HG02852 (cell line): ENCODE measurements at regions not wholly inside any gene's neighbourhood (a gene's known extent, or its start where the extent isn't known, plus 50 kb on each side); places are given as distances from the start of the nearest gene placed in this dataset.
A peak's percentile ranks its signal among the peaks of the same experiment; 100 is the strongest.
"Not testable (repeated sequence)": the region's sequence is repeated elsewhere in the genome, so short reads cannot be mapped to it uniquely, and the experiment has no call there.

Experiments
- ATAC-seq: cut with Tn5 transposase; IDR thresholded peaks from one replicate; pipeline ENCODE4 v1.9.1; 2021; ENCODE audit warnings: mild to moderate bottlenecking, moderate library complexity; ENCODE audit not compliant: unreplicated experiment

DNA sequence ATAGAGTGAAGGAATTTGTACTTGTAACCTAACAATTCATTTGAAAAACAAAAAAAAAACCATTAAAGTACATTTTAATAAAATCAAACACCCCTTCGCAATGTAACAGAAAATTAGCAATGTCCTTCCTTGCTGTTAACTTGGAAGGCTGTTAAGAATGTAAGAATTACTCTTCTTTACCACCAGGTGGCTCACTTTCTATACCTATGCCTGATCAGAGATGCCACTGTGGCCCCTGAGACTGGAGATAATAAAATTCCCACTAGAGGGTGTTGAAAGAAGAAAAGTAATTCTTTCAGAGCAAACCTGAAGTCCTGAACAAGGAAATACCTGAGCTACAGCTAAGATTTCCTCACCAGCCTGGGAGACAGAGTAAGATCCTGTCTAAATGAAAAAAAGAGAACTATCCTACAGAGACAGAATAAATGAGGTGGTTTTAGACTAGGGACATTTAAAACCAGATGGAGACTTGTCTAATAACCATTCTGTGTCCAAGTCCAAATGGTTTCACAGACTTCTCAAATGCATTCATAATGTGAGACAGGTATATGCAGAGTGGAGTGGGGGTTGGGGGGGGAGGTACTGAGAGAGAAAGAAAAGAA, 1089.3 kb downstream of the FAM181B start:
- ATAC-seq = peak; percentile 96

DNA sequence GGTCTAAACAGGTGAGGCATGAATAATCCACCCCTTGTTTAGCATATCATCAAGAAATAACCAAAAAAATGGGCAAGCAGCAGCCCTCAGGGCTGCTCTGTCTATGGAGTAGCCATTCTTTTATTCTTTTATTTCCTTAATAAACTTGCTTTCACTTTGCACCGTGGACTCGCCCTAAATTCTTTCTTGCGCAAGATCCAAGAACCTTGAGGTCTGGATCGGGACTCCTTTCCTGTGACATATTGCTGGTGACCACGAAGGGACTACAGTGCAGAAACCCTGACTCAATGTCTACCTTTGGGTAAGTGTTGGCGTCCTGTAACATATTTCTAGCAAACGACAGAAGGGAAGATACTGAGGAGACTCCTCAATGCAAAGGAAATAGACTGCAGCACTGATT, 1099.2 kb downstream of the FAM181B start:
- ATAC-seq = no peak

DNA sequence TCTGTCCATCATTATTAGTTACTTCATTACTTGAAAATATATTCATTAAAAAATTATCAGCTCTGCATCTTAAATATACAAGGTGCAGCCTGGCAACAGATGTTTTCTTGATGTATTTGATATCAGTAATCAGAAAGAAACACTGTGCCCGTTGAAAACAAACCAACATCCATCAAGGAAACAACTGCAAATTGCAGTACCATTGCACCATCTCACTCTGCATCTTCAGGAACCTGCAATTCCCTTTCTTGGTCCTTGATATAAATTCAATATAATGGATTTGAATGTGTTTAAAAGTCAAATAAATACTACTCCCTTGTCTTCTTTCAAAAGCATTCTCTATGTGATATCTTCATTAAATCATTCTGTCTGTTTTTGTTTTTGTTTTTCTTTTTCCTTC, 1131.2 kb downstream of the FAM181B start:
- ATAC-seq = no peak

DNA sequence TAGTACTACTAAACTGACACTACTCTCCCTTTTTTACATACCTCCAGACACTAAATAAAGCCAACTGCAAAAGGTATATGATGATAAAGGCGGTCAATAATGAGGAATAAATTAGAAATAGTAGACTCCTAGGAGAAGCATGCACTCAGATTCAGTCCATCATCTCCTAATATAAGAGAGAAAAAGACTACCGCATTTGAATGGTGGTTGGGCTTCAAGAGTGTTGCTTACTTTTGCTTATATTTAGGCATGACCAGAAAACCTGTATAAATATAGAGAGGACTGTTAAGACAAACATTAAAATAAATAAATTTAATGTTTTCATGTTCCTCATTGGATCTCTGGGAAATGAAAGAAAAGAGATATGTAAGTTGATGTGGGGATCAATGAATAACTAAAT, 1137.0 kb downstream of the FAM181B start:
- ATAC-seq = no peak

DNA sequence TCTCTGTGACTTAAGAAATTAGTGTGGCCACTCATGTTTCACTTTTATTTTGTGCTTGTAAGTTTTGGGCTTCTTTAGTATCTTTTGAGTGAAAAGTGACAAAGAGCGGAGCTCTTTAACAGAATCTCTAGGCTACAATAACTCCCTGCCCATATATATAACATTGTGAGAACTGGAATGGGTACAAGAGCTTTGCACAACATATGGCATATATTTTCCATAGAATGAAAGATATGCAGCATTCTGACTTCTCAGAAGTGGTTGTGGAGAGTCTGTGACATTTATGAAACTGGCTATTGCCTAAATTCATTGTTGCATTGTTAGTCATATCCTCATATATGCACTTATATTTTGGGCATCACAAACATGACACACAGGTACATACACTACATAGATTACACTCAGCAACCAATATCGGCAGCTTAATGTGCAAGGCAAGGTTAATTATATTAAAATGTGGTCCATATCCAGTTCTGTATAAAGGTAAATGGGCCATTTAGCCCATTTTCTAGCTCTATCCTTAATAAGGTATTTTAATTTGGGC, 1148.2 kb downstream of the FAM181B start:
- ATAC-seq = no peak

DNA sequence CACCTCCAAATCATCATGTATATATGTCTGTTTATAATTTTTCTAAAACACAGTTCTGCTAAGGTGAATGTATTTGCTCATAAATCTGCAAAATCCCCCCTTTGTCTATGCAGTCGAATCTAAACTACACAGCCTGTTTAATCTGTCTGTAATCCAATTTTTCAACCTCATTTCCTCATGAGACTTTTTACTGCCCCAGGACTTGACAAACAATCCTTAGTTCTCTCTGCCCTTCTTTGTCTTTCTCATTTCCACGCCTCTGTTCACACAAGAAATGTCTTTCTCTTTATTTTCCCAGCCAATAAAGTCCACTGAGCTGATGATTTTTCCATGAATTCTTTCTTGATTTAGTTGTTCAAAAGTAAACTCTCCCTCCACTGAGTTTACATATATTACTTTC, 1154.3 kb downstream of the FAM181B start:
- ATAC-seq = no peak

DNA sequence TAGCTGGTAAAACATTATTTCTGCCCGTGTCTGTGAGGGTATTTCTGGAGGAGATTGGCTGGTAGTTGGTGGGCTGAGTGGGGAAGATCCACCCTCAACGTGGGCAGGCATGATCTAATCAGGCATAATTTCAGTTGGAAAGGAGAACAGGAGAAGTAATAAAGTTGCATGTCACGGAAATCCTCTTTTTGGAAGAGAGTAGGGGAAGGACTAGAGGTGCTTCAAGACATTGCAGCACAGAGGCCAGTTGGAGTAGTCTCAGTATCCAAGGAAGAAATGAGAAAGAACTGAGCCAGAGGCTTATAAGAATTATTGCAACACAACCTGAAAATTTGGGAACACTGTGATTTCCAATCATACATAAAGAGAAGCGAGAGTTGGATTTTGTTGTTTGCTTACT, 1155.1 kb downstream of the FAM181B start:
- no peak for ATAC-seq

DNA sequence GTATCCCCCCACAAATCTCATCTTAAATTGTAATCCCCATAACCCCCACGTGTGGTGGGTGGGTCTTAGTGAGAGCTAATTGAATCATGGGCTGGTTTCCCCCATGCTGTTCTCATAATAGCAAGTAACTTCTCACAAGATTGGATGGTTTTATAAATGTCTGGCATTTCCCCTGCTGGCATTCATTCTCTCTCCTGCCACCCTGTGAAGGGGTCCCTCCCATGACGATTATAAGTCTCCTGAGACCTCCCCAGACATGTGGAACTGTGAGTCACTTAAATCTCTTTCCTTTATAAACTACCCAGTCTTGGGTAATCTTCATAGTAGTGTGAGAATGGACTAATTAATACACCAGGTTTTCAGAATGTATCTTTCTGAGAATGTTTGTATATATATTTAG, 1159.4 kb downstream of the FAM181B start:
- no peak for ATAC-seq

DNA sequence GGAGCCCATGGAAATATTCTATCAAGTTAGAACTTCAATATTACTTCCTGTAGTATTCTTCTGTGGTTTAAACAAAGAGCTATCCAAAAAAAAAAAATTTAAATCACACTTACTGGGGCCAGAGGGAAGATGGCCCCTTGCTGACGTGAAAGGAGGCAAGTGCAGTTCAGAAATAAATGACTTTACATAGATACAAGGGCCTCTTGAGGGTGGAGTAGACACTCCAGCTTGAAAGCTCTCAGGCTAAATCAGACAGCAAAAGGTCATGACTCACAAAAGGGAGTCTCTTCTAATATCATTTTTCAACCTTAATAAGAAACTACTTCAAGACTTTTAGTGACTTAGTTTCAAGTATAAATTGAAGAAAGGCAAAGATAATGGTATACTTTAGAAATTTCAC, 1160.3 kb downstream of the FAM181B start:
- no peak for ATAC-seq

DNA sequence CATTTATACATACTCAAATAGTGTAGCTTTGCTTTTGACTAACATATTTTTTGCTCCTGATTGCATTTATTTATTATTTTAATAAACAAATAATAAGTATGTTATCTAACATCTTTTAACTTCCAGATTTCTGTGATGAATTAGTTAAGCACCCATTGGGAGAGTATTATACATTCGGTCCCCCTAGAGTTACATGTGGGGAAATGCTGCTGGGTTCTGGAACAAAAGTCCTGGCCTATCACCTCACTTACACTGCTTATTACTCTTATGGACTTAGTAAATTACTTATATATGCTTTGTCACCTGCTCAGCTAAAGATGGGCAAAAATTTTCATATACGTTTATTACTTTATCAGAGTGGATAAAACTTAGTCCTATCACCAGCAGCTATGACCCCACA, 1163.0 kb downstream of the FAM181B start:
- ATAC-seq = no peak

DNA sequence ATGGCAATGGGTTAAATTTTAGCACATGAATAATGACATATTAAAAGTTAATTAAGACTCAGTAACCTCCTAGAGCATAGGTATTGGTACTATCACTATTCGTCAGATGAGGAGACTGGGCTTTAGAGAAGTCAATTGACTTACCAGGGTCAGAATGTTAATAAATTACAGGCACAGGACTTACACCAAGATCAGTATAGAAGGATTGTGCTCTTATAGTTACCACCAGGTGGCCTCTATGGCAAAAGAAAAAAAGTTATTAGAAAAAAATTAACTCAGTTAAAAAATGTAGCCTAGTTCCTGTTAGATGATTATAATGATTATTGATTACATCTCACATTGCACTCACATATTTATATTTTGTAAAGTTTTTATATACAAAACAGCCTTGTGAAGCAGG, 1163.7 kb downstream of the FAM181B start:
- ATAC-seq = no peak

DNA sequence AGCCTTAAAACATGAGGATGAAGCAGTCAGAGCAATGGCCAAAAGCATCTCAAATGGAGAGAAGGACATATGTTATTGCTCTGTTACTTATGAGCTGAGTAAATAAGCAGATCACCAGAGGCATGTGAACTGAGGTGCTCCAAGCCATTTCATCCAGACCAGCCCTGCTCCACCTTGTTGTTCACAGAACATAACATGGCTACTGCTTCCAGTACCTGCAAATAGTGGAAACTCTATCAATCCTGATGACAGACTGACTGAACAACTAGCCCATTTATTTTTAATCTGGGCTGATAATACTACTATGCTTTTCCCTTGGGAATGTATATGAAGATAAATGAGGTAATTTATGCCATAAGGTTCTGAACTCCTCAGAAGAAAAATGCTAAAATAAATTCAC, 1164.7 kb downstream of the FAM181B start:
- ATAC-seq = no peak

DNA sequence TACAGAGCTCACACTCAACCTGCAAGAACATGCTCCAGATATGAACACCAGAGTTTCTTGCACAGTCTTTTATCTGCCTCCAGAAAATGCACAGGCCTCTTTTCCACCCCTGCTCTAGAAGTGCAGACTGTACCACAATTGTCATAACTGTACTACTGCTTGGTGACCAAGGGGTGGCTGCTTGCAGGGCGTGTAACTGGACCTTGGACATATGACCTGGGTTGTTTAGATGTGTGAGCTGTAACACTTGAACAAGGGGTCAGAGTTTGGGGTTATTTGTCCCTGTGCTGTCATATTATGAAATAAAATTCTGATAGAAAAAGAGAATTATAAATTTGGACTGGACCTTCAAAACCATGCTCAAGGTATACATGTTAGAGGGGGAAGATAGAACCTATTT, 1185.5 kb downstream of the FAM181B start:
- ATAC-seq = no peak

DNA sequence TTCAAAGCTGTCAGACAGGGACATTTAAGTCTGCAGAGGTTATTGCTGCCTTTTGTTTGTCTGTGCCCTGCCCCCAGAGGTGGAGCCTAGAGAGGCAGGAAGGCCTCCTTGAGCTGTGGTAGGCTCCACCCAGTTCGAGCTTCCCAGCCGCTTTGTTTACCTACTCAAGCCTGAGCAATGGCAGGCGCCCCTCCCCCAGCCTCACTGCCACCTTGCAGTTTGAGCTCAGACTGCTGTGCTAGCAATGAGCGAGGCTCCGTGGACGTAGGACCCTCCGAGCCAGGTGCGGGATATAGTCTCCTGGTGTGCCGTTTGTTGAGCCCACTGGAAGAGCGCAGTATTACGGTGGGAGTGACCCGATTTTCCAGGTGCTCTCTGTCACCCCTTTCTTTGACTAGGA, 1193.9 kb downstream of the FAM181B start:
- ATAC-seq = not testable (repeated sequence)

DNA sequence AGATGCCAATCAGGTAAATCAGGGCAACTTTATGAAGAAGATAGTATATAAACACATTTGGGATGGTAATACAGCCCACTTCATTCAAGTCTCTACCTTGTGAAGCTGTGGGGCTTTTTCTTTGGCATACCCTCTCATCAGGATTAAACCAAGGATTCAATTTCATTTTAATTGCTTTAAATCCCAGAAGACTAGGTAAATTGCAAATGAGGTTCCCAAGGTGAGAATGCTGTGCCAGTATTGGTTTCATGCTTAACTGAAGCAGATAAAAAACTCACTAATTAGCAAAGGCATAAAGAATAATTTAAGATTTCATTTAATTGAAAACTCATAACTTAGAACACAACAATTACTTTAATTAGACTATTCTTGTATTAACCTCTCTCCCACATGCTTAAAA, 1218.1 kb downstream of the FAM181B start:
- no peak for ATAC-seq

DNA sequence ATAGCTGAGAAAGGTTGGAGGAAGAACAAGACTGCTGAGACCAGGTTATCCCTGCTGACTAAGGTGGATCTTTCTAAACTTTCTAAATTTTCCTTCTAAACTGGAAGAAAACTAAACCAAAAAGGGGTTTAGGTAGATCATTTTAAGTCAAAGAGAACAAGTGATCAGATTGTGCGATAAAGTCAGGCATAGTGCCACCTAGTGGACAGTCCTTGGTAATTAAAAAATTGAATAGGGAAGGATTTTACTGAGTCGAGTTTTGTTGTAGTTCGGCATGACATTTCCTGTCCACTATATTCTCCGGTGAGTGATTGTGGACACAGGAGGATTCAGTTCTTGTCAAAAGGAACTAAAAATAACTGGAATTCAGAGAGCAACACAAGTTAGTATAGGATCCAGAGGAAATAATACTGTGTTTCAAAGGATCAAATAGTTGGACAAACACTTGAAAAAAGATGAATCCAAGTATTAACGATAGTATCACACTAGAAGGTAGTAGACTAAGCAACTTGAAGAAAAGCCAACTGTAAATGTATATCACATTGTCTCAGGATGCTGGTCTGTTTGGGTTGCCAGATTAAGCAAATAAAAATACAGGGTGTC, 1236.4 kb downstream of the FAM181B start:
- ATAC-seq = peak; percentile 90

DNA sequence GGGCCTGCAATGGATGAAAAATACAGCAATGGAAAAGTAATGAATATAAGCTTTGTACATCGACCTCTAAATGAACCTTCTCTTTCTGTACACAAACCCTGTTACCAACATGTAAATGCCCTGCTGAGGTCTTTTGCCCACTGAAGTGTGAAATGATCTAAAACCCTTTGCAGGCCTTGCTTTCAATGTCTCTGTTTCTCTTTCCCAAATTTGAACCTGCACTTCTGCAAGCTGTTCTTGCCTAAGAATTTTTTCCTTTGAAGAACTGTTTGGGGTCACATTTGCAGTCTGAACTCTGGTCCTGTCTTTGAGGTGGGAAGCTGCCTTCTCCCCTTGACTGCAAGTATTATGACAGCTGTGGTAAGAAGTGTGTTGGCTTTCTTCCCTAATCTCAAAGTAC, 1237.1 kb downstream of the FAM181B start:
- ATAC-seq = no peak

DNA sequence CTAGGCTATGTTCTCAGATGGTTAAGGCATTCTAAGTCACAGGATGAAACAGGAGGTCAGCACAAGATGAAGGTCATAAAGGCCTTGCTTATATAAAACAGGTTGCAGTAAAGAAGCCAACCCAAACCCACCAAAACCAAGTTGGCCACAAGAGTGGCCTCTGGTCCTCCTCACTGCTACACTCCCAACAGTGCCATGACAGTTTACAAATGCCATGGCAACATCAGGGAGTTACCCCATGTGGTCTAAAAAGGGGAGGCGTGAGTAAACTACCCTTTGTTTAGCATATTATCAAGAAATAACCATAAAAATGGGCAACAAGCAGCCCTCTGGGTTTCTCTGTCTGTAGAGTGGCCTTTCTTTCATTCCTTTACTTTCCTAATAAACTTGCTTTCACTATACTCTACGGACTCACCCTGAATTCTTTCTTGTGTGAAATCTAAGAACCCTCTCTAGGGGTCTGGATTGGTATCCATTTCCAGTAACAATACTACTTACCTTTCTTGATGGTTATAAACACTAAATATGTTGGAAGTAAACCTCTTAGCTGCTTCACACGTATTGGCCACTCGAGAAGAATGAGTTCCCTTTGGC, 1237.9 kb downstream of the FAM181B start:
- no peak for ATAC-seq

DNA sequence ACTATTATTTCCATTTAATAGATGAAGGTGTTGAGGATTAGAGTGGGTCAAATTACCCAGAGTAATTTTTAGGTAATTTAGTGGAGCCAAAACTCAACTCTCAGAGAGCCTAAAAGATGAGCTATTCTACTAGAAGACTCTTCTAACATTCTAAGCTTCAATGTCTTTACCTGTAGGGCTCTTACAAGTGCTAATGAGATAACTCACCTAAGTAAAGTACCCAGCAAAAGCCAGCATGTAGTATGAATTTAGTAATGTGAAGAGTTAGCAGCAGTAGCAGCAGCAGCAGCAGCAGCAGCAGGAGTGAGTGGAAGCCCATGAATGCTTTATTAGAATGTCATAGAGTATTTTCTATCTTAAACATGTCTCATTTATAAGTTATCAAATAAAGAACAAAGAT, 1239.2 kb downstream of the FAM181B start:
- ATAC-seq = no peak

DNA sequence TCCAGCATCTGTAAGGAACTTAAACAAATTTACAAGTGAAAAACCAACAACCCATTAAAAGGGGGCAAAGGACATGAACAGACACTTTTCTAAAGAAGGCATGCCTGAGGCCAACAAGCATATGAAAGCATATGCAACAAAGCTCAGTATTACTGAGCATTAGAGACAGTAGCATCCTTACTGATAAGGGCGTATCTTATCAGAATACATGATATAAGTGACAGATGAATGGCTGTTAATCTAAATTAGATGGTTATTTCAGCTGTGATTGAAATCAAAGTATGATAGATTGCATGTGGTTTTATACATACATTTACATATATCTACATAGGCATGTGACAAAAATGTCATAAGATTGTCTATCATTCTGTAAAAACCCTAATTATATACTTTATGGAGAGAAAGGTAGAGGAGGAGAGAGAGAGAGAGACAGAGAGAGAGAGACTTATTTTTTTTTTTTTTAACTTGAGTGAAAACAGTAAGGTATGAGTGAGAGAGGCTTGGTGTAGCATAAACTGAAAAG, 1240.7 kb downstream of the FAM181B start:
- no peak for ATAC-seq

DNA sequence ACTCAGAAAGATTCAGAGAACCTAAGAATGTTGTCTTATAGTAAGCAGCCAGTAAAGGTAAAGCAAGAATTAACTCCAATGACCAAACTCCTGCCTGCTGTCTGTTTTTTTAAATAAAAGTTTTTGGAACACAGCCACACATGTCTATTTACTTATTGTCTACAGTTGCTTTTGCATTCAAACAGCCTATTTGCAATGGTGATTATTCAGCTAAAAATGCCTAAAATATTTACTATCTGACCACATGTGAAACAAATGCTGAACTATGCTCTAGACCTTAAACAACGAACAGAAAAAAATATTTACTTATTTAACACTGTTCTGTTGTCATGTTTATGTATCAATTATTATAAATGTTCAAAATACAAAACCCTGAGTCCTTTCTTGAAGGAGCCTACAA, 1246.6 kb downstream of the FAM181B start:
- no peak for ATAC-seq

DNA sequence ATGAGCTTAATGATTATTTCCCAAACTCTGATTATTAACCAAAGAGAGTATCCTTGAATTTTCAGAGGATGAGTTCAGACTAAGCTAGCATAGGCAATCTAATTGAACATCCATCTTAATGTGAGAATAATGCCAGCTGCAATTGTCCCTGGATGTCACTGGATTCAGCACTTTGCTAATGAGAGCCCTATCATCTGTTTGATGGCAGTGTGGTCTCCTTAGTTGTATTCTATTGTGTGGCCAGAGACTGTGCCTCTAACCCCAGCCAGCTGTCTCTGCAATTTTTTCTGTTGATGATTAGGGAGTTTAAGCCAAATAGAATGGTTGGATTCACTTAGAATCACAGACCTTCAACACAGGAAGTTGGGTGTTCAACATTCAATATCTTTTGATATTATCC, 1249.5 kb downstream of the FAM181B start:
- no peak for ATAC-seq
